ENCODE measurements at regions not wholly inside any gene's neighbourhood (a gene's known extent, or its start where the extent isn't known, plus 50 kb on each side); places are given as distances from the start of the nearest gene placed in this dataset.

DNA sequence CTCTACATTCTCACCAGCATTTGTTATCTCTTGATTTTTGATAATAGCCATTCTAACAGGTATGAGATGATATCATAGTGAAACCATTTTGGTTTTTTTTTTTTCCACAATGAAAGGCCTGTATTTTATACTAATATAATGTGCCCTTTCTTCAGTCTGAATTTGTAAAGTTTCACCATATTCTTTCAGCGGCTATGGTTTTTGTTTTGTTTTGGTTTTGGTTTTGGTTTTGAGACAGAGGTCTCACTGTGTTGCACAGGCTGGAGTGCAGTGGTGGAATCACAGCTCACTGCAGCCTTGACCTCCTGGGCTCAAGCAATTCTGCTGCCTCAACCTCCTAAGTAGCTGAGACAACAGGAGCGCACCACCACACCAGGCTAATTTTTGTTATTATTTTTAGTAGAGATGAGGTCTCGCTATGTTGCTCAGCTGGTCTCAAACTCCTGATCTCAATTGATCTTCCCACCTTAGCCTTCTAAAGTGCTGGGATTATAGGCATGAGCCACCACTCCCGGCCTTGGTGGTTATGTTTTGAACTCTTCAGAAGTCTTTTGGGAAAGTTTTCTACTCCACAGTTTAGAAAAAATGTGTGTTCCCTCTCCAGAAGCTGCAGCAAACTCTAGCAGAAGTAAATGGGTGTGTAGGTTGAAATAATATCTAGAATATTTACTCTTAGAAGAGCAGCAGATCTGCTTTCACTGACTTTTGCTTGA is 110.2 kb upstream of the UMPS start:
- DNase-seq (ENCODE audit: low spot score), result no peak
- Histone ChIP-seq H3K4me1 (ENCODE audit: insufficient read depth, low read length, poor library complexity, severe bottlenecking) (peaks cover 4% of the 10 kb centered on the region), H3K4me2 (ENCODE audit: low read length) (no peak overlapping the region), H2AFZ (ENCODE audit: low read length) (peak overlapping the region; percentile 38), H3K4me3 (ENCODE audit: low read depth, low read length, poor library complexity, severe bottlenecking) (no peak overlapping the region), H4K20me1 (ENCODE audit: insufficient read depth, low read length) (no peaks in the 10 kb centered on the region), H3K9me3 (ENCODE audit: low read length) (no peaks in the 10 kb centered on the region), H3K9me2 (ENCODE audit: insufficient read depth, low read length) (no peaks in the 10 kb centered on the region), H3K36me3 (ENCODE audit: insufficient read depth, low read length) (no peaks in the 10 kb centered on the region), H3K27ac (ENCODE audit: low read depth, low read length, poor library complexity, severe bottlenecking) (no peak overlapping the region), H3K79me2 (ENCODE audit: insufficient read depth, low read depth, low read length) (no peaks in the 10 kb centered on the region)
- CTCF ChIA-PET (ENCODE audit: unreplicated experiment), result no interaction called here
- POLR2A ChIA-PET, result no interaction called here
- intact Hi-C loops (cut with micrococcal nuclease; ENCODE audit: unreplicated experiment), result no loop called here
- no TSS peak for BruUV-seq (replicated peaks)
- TF ChIP-seq EZH2phosphoT487 (IDR thresholded peaks at IDR 0.05; ENCODE audit: borderline replicate concordance, low read depth, low read length), result no peak
- TF ChIP-seq, protein P1, sequence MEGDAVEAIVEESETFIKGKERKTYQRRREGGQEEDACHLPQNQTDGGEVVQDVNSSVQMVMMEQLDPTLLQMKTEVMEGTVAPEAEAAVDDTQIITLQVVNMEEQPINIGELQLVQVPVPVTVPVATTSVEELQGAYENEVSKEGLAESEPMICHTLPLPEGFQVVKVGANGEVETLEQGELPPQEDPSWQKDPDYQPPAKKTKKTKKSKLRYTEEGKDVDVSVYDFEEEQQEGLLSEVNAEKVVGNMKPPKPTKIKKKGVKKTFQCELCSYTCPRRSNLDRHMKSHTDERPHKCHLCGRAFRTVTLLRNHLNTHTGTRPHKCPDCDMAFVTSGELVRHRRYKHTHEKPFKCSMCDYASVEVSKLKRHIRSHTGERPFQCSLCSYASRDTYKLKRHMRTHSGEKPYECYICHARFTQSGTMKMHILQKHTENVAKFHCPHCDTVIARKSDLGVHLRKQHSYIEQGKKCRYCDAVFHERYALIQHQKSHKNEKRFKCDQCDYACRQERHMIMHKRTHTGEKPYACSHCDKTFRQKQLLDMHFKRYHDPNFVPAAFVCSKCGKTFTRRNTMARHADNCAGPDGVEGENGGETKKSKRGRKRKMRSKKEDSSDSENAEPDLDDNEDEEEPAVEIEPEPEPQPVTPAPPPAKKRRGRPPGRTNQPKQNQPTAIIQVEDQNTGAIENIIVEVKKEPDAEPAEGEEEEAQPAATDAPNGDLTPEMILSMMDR (conservative IDR thresholded peaks at IDR 0.05; ENCODE audit: low read length), result no peak

GRCh38 chr3:124620600-124621063 is 109.6 kb upstream of the UMPS start:
- Histone ChIP-seq H3K27ac (ENCODE audit: low read depth, low read length, poor library complexity, severe bottlenecking) (no peak overlapping the region), H3K36me3 (ENCODE audit: insufficient read depth, low read length) (no peaks in the 10 kb centered on the region), H4K20me1 (ENCODE audit: insufficient read depth, low read length) (no peaks in the 10 kb centered on the region), H3K9me3 (ENCODE audit: low read length) (no peaks in the 10 kb centered on the region), H2AFZ (ENCODE audit: low read length) (peak overlapping the region; percentile 38; the same call in 1 of the 2 replicates), H3K9me2 (ENCODE audit: insufficient read depth, low read length) (no peaks in the 10 kb centered on the region), H3K79me2 (ENCODE audit: insufficient read depth, low read depth, low read length) (no peaks in the 10 kb centered on the region), H3K4me3 (ENCODE audit: low read depth, low read length, poor library complexity, severe bottlenecking) (no peak overlapping the region), H3K4me1 (ENCODE audit: insufficient read depth, low read length, poor library complexity, severe bottlenecking) (peaks cover 4% of the 10 kb centered on the region), H3K4me2 (ENCODE audit: low read length) (no peak overlapping the region)
- peak; percentile 4 for DNase-seq (ENCODE audit: low spot score)
- POLR2A ChIA-PET, result no interaction called here
- CTCF ChIA-PET (ENCODE audit: unreplicated experiment), result no interaction called here
- no TSS peak for BruUV-seq (replicated peaks)
- TF ChIP-seq EZH2phosphoT487 (IDR thresholded peaks at IDR 0.05; ENCODE audit: borderline replicate concordance, low read depth, low read length), result no peak
- TF ChIP-seq, protein P1 (conservative IDR thresholded peaks at IDR 0.05; ENCODE audit: low read length), result 0 out of 2 replicates have a peak, but pooled peaks have one; percentile 11
- intact Hi-C loops (cut with micrococcal nuclease; ENCODE audit: unreplicated experiment), result no loop called here

DNA sequence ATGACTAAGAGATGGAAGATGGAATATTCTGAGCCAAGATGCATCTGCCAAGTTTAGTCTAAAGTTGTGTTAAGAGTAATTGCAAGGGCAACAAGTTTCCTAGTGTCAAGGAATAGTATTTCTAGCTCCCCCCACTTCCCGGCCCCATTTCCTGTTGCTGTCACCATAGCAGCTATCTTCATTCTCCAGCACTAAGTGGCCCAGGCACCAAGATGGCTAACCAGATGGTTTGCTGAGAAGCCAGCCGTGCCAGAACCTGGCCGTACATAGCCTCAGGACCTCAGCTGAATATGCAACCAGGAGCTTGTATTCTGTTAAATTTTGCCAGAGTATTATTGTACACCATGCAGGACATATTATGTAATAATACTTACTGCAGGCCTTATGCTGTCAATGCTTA is 108.8 kb upstream of the UMPS start:
- no TSS peak for BruUV-seq (replicated peaks)
- POLR2A ChIA-PET, result no interaction called here
- CTCF ChIA-PET (ENCODE audit: unreplicated experiment), result no interaction called here
- Histone ChIP-seq H3K4me1 (ENCODE audit: insufficient read depth, low read length, poor library complexity, severe bottlenecking) (no peaks in the 10 kb centered on the region), H2AFZ (ENCODE audit: low read length) (no peak overlapping the region), H3K9me2 (ENCODE audit: insufficient read depth, low read length) (no peaks in the 10 kb centered on the region), H3K27ac (ENCODE audit: low read depth, low read length, poor library complexity, severe bottlenecking) (no peak overlapping the region), H4K20me1 (ENCODE audit: insufficient read depth, low read length) (no peaks in the 10 kb centered on the region), H3K79me2 (ENCODE audit: insufficient read depth, low read depth, low read length) (no peaks in the 10 kb centered on the region), H3K36me3 (ENCODE audit: insufficient read depth, low read length) (no peaks in the 10 kb centered on the region), H3K9me3 (ENCODE audit: low read length) (no peaks in the 10 kb centered on the region), H3K4me2 (ENCODE audit: low read length) (no peak overlapping the region), H3K4me3 (ENCODE audit: low read depth, low read length, poor library complexity, severe bottlenecking) (no peak overlapping the region)
- DNase-seq (ENCODE audit: low spot score), result no peak
- TF ChIP-seq EZH2phosphoT487 (IDR thresholded peaks at IDR 0.05; ENCODE audit: borderline replicate concordance, low read depth, low read length), result no peak
- TF ChIP-seq, protein P1 (conservative IDR thresholded peaks at IDR 0.05; ENCODE audit: low read length), result no peak
- intact Hi-C loops (cut with micrococcal nuclease; ENCODE audit: unreplicated experiment), result no loop called here

Data from OCI-LY7 (cell line).